HL-60 (cell line): ENCODE measurements at regions not wholly inside any gene's neighbourhood (a gene's known extent, or its start where the extent isn't known, plus 50 kb on each side); places are given as distances from the start of the nearest gene placed in this dataset.
"Not testable (repeated sequence)": the region's sequence is repeated elsewhere in the genome, so short reads cannot be mapped to it uniquely, and the experiment has no call there.

Experiments
- DNase-seq, 2 experiments: peaks; one replicate each; pipeline ENCODE4 v3.0.0-alpha.2; 2010 to 2020; ENCODE audit warnings: low read depth in 1 of 2, low spot score in 1 of 2
- H3K27ac ChIP-seq: fragments of 250-450 bp; sonication (Bioruptor Pico); replicated peaks from 2 replicates; pipeline ENCODE4 v1.5.1; 2020; ENCODE audit warnings: mild to moderate bottlenecking, moderate library complexity
- H3K27me3 ChIP-seq: fragments of 250-450 bp; sonication (Bioruptor Pico); 2 replicates; pipeline ENCODE4 v1.5.1; 2021; ENCODE audit warnings: mild to moderate bottlenecking, moderate library complexity; ENCODE audit not compliant: insufficient read depth, poor library complexity, severe bottlenecking
- H3K4me3 ChIP-seq: replicated peaks from 2 replicates; pipeline ENCODE4 v1.5.1; 2011; ENCODE audit warnings: mild to moderate bottlenecking, control low read depth, low read length; ENCODE audit not compliant: insufficient read depth
- GABPA ChIP-seq: IDR thresholded peaks from 2 replicates; pipeline ENCODE4 v1.6.1; 2012; ENCODE audit warnings: low read depth
- POLR2AphosphoS5 ChIP-seq: IDR thresholded peaks from 2 replicates; pipeline ENCODE4 v1.6.1; 2012; ENCODE audit warnings: low read depth
- REST ChIP-seq: IDR thresholded peaks from 2 replicates; pipeline ENCODE4 v1.6.1; 2012; ENCODE audit warnings: low read depth; ENCODE audit not compliant: insufficient replicate concordance
- SPI1 ChIP-seq: IDR thresholded peaks from 2 replicates; pipeline ENCODE4 v1.6.1; 2012; ENCODE audit warnings: low read depth, mild to moderate bottlenecking, borderline replicate concordance
- TF ChIP-seq, protein P1 (sequence below): IDR thresholded peaks from one replicate; pipeline ENCODE4 v1.5.1; 2011; ENCODE audit warnings: low read length, control low read depth, inconsistent platforms; ENCODE audit not compliant: insufficient read depth

DNA sequence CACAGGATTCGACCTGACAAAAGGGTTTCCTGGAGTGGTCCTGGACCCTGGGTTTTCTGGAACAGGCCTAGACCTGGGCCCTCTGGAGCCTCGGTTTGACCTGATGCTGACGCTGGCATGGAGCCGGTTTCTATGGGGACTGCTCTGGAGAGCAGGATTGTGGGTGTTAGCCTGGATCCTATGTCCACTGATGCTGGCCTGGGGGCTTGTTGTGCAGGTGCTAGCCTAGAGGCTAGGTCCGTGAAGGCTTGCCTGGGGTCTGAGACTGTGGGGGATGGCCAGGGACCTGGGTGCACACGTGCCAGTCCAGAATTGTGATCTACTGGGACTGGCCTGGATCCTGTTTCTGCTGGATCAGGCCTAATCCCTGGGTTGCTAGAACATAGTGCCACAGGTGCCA lies 173.1 kb downstream of the TMEM47 start:
- Histone ChIP-seq H3K4me3 (no peak overlapping the region), H3K27ac (no peak overlapping the region), H3K27me3 (no peaks in the 10 kb centered on the region)
- no peak for DNase-seq
- TF ChIP-seq GABPA (no peak), REST (no peak), POLR2AphosphoS5 (no peak), SPI1 (no peak)
- TF ChIP-seq, protein P1, sequence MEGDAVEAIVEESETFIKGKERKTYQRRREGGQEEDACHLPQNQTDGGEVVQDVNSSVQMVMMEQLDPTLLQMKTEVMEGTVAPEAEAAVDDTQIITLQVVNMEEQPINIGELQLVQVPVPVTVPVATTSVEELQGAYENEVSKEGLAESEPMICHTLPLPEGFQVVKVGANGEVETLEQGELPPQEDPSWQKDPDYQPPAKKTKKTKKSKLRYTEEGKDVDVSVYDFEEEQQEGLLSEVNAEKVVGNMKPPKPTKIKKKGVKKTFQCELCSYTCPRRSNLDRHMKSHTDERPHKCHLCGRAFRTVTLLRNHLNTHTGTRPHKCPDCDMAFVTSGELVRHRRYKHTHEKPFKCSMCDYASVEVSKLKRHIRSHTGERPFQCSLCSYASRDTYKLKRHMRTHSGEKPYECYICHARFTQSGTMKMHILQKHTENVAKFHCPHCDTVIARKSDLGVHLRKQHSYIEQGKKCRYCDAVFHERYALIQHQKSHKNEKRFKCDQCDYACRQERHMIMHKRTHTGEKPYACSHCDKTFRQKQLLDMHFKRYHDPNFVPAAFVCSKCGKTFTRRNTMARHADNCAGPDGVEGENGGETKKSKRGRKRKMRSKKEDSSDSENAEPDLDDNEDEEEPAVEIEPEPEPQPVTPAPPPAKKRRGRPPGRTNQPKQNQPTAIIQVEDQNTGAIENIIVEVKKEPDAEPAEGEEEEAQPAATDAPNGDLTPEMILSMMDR, result no peak

GRCh38 chrX:34470507-34470906 lies 186.6 kb downstream of the TMEM47 start:
- DNase-seq, result no peak
- Histone ChIP-seq H3K27me3 (no peaks in the 10 kb centered on the region), H3K4me3 (no peak overlapping the region), H3K27ac (no peak overlapping the region)
- no peak for TF ChIP-seq POLR2AphosphoS5
- no peak for TF ChIP-seq REST
- TF ChIP-seq SPI1, result no peak
- TF ChIP-seq, protein P1, result no peak
- TF ChIP-seq GABPA, result no peak

DNA sequence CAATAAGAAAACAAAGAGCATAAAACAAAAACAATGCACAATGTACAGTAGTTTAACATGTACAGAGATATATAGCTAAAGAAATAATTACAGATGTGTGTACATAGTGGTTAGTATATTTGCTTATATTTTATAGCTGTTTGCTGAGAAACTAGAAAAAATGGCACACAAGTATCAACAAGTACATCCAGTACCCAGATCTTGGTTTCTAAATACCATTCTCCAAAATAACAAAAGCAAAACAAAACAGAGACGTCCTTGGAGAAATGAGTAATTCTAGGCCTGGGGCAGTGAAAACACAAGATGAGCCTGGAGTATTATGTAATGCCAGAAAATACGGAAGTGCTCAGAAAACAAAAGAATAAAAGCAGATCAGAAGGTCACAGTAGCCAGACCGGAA lies 189.6 kb downstream of the TMEM47 start:
- H3K27me3 ChIP-seq, result no peaks in the 10 kb centered on the region
- no peak for DNase-seq
- no peak overlapping the region for H3K4me3 ChIP-seq
- TF ChIP-seq GABPA (no peak), SPI1 (no peak), REST (no peak), POLR2AphosphoS5 (no peak)
- TF ChIP-seq, protein P1, result no peak
- no peak overlapping the region for H3K27ac ChIP-seq

DNA sequence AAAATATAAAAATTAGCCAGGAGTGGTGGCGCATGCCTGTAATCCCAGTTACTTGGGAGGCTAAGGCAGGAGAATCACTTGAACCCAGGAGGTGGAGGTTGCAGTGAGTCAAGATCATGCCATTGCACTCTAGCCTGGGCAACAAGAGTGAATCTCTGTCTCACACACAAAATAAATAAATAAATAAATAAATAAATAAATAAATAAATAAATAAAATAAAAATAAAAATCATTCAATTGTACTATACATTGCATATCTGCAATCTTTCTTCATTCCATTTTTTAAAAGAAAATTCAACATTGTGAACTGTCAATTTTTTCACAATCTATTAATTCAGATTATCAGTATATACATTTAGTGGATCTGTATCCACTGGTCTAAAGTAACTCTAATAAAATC lies 193.9 kb downstream of the TMEM47 start:
- not testable (repeated sequence) for DNase-seq, H3K27me3 ChIP-seq

GRCh38 chrX:34457850-34458249 lies 199.2 kb downstream of the TMEM47 start:
- not testable (repeated sequence) for DNase-seq, H3K27ac ChIP-seq, H3K27me3 ChIP-seq, H3K4me3 ChIP-seq

More for the DNA sequence above, 193.9 kb downstream of the TMEM47 start:
- H3K4me3 ChIP-seq, H3K27ac ChIP-seq: not testable (repeated sequence)
